BLaER1 (cell line): ENCODE measurements at regions not wholly inside any gene's neighbourhood (a gene's known extent, or its start where the extent isn't known, plus 50 kb on each side); places are given as distances from the start of the nearest gene placed in this dataset.
A peak's percentile ranks its signal among the peaks of the same experiment; 100 is the strongest.
"Not testable (repeated sequence)": the region's sequence is repeated elsewhere in the genome, so short reads cannot be mapped to it uniquely, and the experiment has no call there.

Experiments used
- H3K27ac ChIP-seq: shearing (Covaris generic); formaldehyde crosslinking; 2 replicates; pipeline ENCODE4 v1.8.1; 2022
- H3K27me3 ChIP-seq: shearing (Covaris generic); formaldehyde crosslinking; 2 replicates; pipeline ENCODE4 v1.8.1; 2022
- H3K36me3 ChIP-seq: shearing (Covaris generic); formaldehyde crosslinking; 2 replicates; pipeline ENCODE4 v1.8.1; 2022
- H3K4me1 ChIP-seq: shearing (Covaris generic); formaldehyde crosslinking; 2 replicates; pipeline ENCODE4 v1.8.1; 2022
- H3K4me2 ChIP-seq: shearing (Covaris generic); formaldehyde crosslinking; 2 replicates; pipeline ENCODE4 v1.8.1; 2022
- H3K4me3 ChIP-seq: shearing (Covaris generic); formaldehyde crosslinking; 2 replicates; pipeline ENCODE4 v1.8.1; 2022
- H3K9ac ChIP-seq: shearing (Covaris generic); formaldehyde crosslinking; 2 replicates; pipeline ENCODE4 v1.8.1; 2022
- H3K9me3 ChIP-seq: shearing (Covaris generic); formaldehyde crosslinking; 2 replicates; pipeline ENCODE4 v1.8.1; 2022
- H4K20me1 ChIP-seq: shearing (Covaris generic); formaldehyde crosslinking; 2 replicates; pipeline ENCODE4 v1.8.1; 2022
- Cebpa-rat ChIP-seq: shearing (Covaris generic); IDR thresholded peaks from 2 replicates; pipeline ENCODE4 v1.8.1; 2022

- Histone ChIP-seq H3K27me3 (no peaks in the 10 kb centered on the region), H3K9ac (no peak overlapping the region), H3K4me1 (no peaks in the 10 kb centered on the region), H4K20me1 (no peaks in the 10 kb centered on the region), H3K9me3 (peaks cover 11% of the 10 kb centered on the region; the same call in 1 of the 2 replicates), H3K4me2 (no peak overlapping the region), H3K27ac (no peak overlapping the region), H3K36me3 (no peaks in the 10 kb centered on the region), H3K4me3 (no peak overlapping the region)
- no peak for TF ChIP-seq Cebpa-rat
Observed at GRCh38 chr19:20444202-20444885, 121.2 kb downstream of the ZNF737 start.

- H4K20me1 ChIP-seq, H3K9ac ChIP-seq, H3K4me3 ChIP-seq, H3K4me1 ChIP-seq, H3K36me3 ChIP-seq, H3K27ac ChIP-seq, H3K27me3 ChIP-seq, H3K4me2 ChIP-seq: not testable (repeated sequence)
- H3K9me3 ChIP-seq, result peaks cover 31% of the 10 kb centered on the region
Observed at GRCh38 chr19:20432266-20432842, 133.2 kb downstream of the ZNF737 start.

GRCh38 chr19:20431826-20432225 is 133.8 kb downstream of the ZNF737 start:
- no peak overlapping the region for H3K4me3 ChIP-seq
- no peaks in the 10 kb centered on the region for H3K4me1 ChIP-seq
- H4K20me1 ChIP-seq, result no peaks in the 10 kb centered on the region
- peaks cover 33% of the 10 kb centered on the region for H3K9me3 ChIP-seq
- no peaks in the 10 kb centered on the region for H3K36me3 ChIP-seq
- no peak for TF ChIP-seq Cebpa-rat
- H3K9ac ChIP-seq, result no peak overlapping the region
- no peak overlapping the region for H3K4me2 ChIP-seq
- no peak overlapping the region for H3K27ac ChIP-seq
- H3K27me3 ChIP-seq, result no peaks in the 10 kb centered on the region

- Histone ChIP-seq H3K9me3 (peaks cover 48% of the 10 kb centered on the region), H3K27ac (peak overlapping the region; percentile 98), H4K20me1 (no peaks in the 10 kb centered on the region), H3K4me3 (peak overlapping the region; percentile 91), H3K9ac (peak overlapping the region; percentile 96), H3K36me3 (peaks cover 45% of the 10 kb centered on the region), H3K4me1 (peaks cover 22% of the 10 kb centered on the region), H3K27me3 (no peaks in the 10 kb centered on the region), H3K4me2 (peak overlapping the region; percentile 77)
- no peak for TF ChIP-seq Cebpa-rat
Observed at GRCh38 chr19:20423381-20424197, 142.0 kb downstream of the ZNF737 start.

- no peak overlapping the region for H3K9ac ChIP-seq
- H3K9me3 ChIP-seq, result peaks cover 59% of the 10 kb centered on the region
- H3K4me1 ChIP-seq, result peaks cover 22% of the 10 kb centered on the region
- TF ChIP-seq Cebpa-rat, result no peak
- no peaks in the 10 kb centered on the region for H4K20me1 ChIP-seq
- peaks cover 56% of the 10 kb centered on the region for H3K36me3 ChIP-seq
- peak overlapping the region; percentile 77 for H3K4me2 ChIP-seq
- H3K4me3 ChIP-seq, result peak overlapping the region; percentile 91
- H3K27ac ChIP-seq, result no peak overlapping the region
- H3K27me3 ChIP-seq, result no peaks in the 10 kb centered on the region
Observed at GRCh38 chr19:20422216-20423205, 143.1 kb downstream of the ZNF737 start.

- no peak for TF ChIP-seq Cebpa-rat
- peaks cover 99% of the 10 kb centered on the region for H3K36me3 ChIP-seq
Observed at GRCh38 chr19:20416661-20417060, 148.9 kb downstream of the ZNF737 start.

GRCh38 chr19:20414120-20414519 is 151.5 kb downstream of the ZNF737 start:
- no peak overlapping the region for H3K4me3 ChIP-seq
- no peak overlapping the region for H3K9ac ChIP-seq
- H3K27me3 ChIP-seq, result no peaks in the 10 kb centered on the region
- peaks cover 99% of the 10 kb centered on the region for H3K36me3 ChIP-seq
- no peak for TF ChIP-seq Cebpa-rat
- no peak overlapping the region for H3K27ac ChIP-seq
- no peaks in the 10 kb centered on the region for H3K4me1 ChIP-seq
- H3K9me3 ChIP-seq, result peaks cover 99% of the 10 kb centered on the region
- H3K4me2 ChIP-seq, result no peak overlapping the region
- H4K20me1 ChIP-seq, result no peaks in the 10 kb centered on the region

More at GRCh38 chr19:20416661-20417060, 148.9 kb downstream of the ZNF737 start:
- Histone ChIP-seq H3K27me3 (no peaks in the 10 kb centered on the region), H3K27ac (no peak overlapping the region), H3K9me3 (peaks cover 100% of the 10 kb centered on the region), H3K4me2 (no peak overlapping the region), H4K20me1 (no peaks in the 10 kb centered on the region), H3K4me3 (no peak overlapping the region), H3K9ac (no peak overlapping the region), H3K4me1 (no peaks in the 10 kb centered on the region)

- Histone ChIP-seq H3K9me3 (peaks cover 99% of the 10 kb centered on the region), H3K27me3 (no peaks in the 10 kb centered on the region), H3K9ac (no peak overlapping the region), H3K27ac (no peak overlapping the region), H3K4me3 (0 out of 2 replicates have a peak overlapping the region, but pooled peaks have one; percentile 23), H3K4me2 (no peak overlapping the region), H3K4me1 (no peaks in the 10 kb centered on the region), H4K20me1 (no peaks in the 10 kb centered on the region), H3K36me3 (peaks cover 99% of the 10 kb centered on the region)
- TF ChIP-seq Cebpa-rat, result no peak
Observed at GRCh38 chr19:20413705-20414104, 151.9 kb downstream of the ZNF737 start.

- Histone ChIP-seq H3K4me3 (no peak overlapping the region), H3K27ac (no peak overlapping the region), H3K4me2 (no peak overlapping the region), H4K20me1 (no peaks in the 10 kb centered on the region), H3K4me1 (no peaks in the 10 kb centered on the region), H3K9me3 (peaks cover 96% of the 10 kb centered on the region), H3K9ac (no peak overlapping the region), H3K36me3 (peaks cover 96% of the 10 kb centered on the region), H3K27me3 (no peaks in the 10 kb centered on the region)
- TF ChIP-seq Cebpa-rat, result no peak
Observed at GRCh38 chr19:20412846-20413245, 152.7 kb downstream of the ZNF737 start.
